ENCODE measurements at regions not wholly inside any gene's neighbourhood (a gene's known extent, or its start where the extent isn't known, plus 50 kb on each side); places are given as distances from the start of the nearest gene placed in this dataset.

- TF ChIP-seq TAF1 (IDR thresholded peaks at IDR 0.05; ENCODE audit: borderline replicate concordance, insufficient read depth, low read length): no peak
Observed at GRCh38 chr16:85418978-85419491, 194.1 kb upstream of the GSE1 start.

DNA sequence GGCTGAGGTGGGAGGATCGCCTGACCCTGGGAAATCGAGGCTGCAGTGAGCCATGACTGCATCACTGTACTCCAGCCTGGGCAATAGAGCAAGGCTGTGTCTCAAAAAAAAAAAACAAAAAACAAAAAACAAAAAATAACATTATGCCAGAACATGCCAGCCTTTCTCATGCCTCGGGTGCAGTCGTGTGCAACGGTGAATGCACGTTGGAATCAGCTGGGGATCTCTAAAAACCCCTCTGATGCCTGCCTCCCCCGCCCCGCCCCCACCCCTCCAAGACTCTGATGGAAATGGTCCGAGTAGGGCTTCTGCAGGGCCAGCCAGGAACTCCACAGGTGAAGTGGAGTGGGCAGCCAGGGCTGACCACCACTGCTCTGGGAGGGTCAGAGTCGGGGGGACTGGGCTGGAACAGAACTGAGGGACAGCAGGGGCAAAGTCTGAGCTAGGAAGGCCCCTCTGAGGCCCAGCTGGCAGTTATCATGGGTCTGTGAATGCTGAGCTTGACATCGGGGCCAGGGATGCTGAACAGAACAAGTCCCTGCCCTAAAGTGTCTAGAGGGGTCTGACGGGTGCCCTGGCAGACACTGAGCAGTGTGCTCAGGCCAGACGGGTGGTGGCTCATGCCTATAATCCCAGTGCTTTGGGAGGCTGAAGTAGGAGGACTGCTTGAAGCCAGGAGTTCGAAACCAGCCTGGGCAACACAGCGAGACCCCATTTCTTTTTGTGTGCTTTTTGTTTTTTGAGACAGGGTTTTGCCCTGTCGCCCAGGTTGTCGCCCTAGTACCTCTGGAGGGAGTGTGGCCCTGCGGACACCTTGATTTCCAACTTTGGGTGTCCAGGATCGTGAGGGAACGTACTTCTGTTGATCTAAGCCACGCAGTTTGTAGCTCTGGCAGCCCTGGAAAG, 193.4 kb upstream of the GSE1 start:
- no peak for TF ChIP-seq REST (IDR thresholded peaks at IDR 0.05; ENCODE audit: insufficient read depth in 1 of 2, low read depth in 2 of 2, low read length in 2 of 2)

GRCh38 chr16:85420501-85421337, 192.4 kb upstream of the GSE1 start:
- TF ChIP-seq FOXP2 (optimal IDR thresholded peaks at IDR 0.05; ENCODE audit: borderline replicate concordance, extremely low read depth, extremely low read length, insufficient read depth) (no peak), TAF1 (IDR thresholded peaks at IDR 0.05; ENCODE audit: borderline replicate concordance, insufficient read depth, low read length) (no peak), REST (IDR thresholded peaks at IDR 0.05; ENCODE audit: insufficient read depth in 1 of 2, low read depth in 2 of 2, low read length in 2 of 2) (no peak), POLR2AphosphoS5 (IDR thresholded peaks at IDR 0.05; ENCODE audit: low read depth, low read length) (no peak), SIN3A (IDR thresholded peaks at IDR 0.05; ENCODE audit: borderline replicate concordance, insufficient read depth, low read length) (no peak)

DNA sequence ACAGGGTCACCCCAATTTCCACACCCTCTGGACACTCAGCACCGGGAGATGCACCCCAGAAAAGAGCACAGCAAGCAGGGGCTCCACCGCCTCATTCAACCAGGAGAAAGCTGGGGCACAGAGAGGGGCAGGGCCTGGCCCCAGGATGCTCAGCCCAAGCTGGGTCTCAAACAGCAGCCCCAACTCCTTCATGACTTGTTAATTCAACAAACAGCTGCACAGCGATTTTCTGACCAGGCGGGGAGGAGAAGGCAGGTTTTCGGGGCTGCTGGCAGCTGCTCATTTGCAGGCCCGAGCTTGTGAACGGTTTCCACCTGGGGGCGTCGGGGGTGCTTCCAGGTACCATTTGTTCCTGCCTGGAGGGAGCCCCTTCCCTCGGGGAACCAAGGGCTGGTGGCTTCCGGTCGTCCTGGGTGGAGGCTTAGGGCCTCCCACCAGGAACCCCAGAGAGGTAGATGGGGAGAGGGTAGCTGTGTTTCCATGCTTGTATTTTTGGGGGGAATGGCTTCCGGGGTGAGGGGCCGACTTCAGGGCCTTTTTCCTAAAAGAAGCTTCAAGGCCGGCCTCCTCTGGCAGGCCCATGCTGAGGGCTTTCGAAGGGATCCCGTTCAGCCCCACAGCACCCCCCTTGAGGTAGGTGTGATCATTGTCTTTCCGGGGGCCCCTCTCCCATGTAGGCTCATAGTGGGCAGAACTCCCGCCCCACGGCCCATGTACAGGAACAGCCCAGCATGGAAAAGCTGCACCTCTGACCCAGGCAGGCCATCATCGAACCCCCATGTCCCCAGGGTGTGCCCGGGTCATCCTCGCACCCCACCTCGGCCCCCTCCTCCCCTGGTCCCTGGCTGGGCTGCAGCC, 191.6 kb upstream of the GSE1 start:
- TF ChIP-seq POLR2AphosphoS5 (IDR thresholded peaks at IDR 0.05; ENCODE audit: low read depth, low read length) (no peak), SIN3A (IDR thresholded peaks at IDR 0.05; ENCODE audit: borderline replicate concordance, insufficient read depth, low read length) (no peak), REST (IDR thresholded peaks at IDR 0.05; ENCODE audit: insufficient read depth in 1 of 2, low read depth in 2 of 2, low read length in 2 of 2) (no peak), FOXP2 (optimal IDR thresholded peaks at IDR 0.05; ENCODE audit: borderline replicate concordance, extremely low read depth, extremely low read length, insufficient read depth) (no peak), TAF1 (IDR thresholded peaks at IDR 0.05; ENCODE audit: borderline replicate concordance, insufficient read depth, low read length) (no peak)

DNA sequence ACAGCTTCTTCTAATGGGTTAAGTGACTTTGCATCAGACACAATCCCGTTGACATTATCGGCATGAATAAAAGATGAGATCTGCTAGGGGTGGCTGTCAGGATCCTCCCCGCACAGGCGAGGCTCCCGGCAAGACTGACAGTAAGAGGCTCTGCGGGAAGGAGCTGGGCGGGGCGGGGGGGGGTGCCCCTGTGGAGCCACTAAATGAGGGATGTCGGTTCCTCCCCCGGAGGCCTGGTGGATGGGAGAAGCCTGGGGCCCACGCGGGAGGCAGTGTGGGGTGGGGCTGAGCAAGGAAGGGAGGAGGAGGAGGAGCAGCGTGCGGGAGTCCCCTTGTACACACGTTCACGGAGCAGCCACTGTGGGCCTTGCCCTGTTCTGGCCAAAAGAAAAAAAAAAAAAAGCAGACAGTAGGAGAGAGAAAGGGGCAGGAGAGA, 190.9 kb upstream of the GSE1 start:
- TF ChIP-seq REST (IDR thresholded peaks at IDR 0.05; ENCODE audit: insufficient read depth in 1 of 2, low read depth in 2 of 2, low read length in 2 of 2): no peak
- no peak for TF ChIP-seq SIN3A (IDR thresholded peaks at IDR 0.05; ENCODE audit: borderline replicate concordance, insufficient read depth, low read length)
- TF ChIP-seq FOXP2 (optimal IDR thresholded peaks at IDR 0.05; ENCODE audit: borderline replicate concordance, extremely low read depth, extremely low read length, insufficient read depth): no peak
- no peak for TF ChIP-seq TAF1 (IDR thresholded peaks at IDR 0.05; ENCODE audit: borderline replicate concordance, insufficient read depth, low read length)
- TF ChIP-seq POLR2AphosphoS5 (IDR thresholded peaks at IDR 0.05; ENCODE audit: low read depth, low read length): no peak
